Esophagus squamous epithelium (tissue), 5 donors: ENCODE measurements at regions not wholly inside any gene's neighbourhood (a gene's known extent, or its start where the extent isn't known, plus 50 kb on each side); places are given as distances from the start of the nearest gene placed in this dataset.

Source experiments
- DNase-seq: peaks from one replicate; lab custom pipeline; 2025; lab: John Stamatoyannopoulos, UW
- H3K27ac ChIP-seq, 4 donors: fragments of 200-600 bp; sonication (generic); one replicate each; pipeline ENCODE4 v1.5.1; 2016 to 2019; ENCODE audit warnings: mild to moderate bottlenecking in 1 of 4
- H3K27me3 ChIP-seq, 4 donors: fragments of 200-600 bp; sonication (generic); 1 replicate in 3 of 4; 2 replicates in 1 of 4; pipeline versions ENCODE4 v1.5.1 to v1.6.0; 2017 to 2021; ENCODE audit warnings: antibody characterized with exemption in 1 of 4
- H3K36me3 ChIP-seq, 3 donors: fragments of 200-600 bp; sonication (generic); one replicate each; pipeline ENCODE4 v1.5.1; 2016 to 2019
- H3K4me1 ChIP-seq, 3 donors: fragments of 200-600 bp; sonication (generic); one replicate each; pipeline ENCODE4 v1.5.1; 2017 to 2019
- H3K4me3 ChIP-seq, 4 donors: fragments of 200-600 bp; sonication (generic); 1 replicate in 3 of 4; 2 replicates in 1 of 4; pipeline ENCODE4 v1.5.1; 2016 to 2019; ENCODE audit warnings: mild to moderate bottlenecking in 2 of 4, moderate library complexity in 1 of 4
- H3K9me3 ChIP-seq, 3 donors: fragments of 200-600 bp; sonication (generic); one replicate each; pipeline ENCODE4 v1.5.1; 2016 to 2019
- POLR2A ChIP-seq, 4 donors: fragments of 450-650 bp; IDR thresholded peaks; one replicate each; pipeline ENCODE4 v1.6.1; 2017; ENCODE audit warnings: antibody characterized with exemption in 4 of 4, mild to moderate bottlenecking in 4 of 4, moderate library complexity in 3 of 4
- WGBS, 2 donors: methylation state at CpG; one replicate each; pipeline ENCODE4 v1.1.5; 2018; 5-methylcytosine and 5-hydroxymethylcytosine counted together
- intact Hi-C: fragments of 100-400 bp; cut with DNase I; formaldehyde crosslinking; loops from one replicate; pipeline ENCODE4 v1.15.0; 2022
- TF ChIP-seq, protein P1 (sequence below), 6 experiments: fragments of 450-650 bp in 4 of 6; fragments of 200-600 bp in 2 of 6; sonication (generic) in 2 of 6; IDR thresholded peaks; one replicate each; pipeline ENCODE4 v1.5.1; 2016 to 2019; ENCODE audit warnings: antibody characterized with exemption in 6 of 6, mild to moderate bottlenecking in 4 of 6, moderate library complexity in 4 of 6
- donor health status: DM: yes; HTN: yes; CAD: no.

GRCh38 chr4:26028793-26029567 is 115.0 kb downstream of the SMIM20 start:
- TF ChIP-seq, protein P1, sequence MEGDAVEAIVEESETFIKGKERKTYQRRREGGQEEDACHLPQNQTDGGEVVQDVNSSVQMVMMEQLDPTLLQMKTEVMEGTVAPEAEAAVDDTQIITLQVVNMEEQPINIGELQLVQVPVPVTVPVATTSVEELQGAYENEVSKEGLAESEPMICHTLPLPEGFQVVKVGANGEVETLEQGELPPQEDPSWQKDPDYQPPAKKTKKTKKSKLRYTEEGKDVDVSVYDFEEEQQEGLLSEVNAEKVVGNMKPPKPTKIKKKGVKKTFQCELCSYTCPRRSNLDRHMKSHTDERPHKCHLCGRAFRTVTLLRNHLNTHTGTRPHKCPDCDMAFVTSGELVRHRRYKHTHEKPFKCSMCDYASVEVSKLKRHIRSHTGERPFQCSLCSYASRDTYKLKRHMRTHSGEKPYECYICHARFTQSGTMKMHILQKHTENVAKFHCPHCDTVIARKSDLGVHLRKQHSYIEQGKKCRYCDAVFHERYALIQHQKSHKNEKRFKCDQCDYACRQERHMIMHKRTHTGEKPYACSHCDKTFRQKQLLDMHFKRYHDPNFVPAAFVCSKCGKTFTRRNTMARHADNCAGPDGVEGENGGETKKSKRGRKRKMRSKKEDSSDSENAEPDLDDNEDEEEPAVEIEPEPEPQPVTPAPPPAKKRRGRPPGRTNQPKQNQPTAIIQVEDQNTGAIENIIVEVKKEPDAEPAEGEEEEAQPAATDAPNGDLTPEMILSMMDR (IDR thresholded peaks at IDR 0.05) = peak; percentile 45 to 76 (median 64)
- TF ChIP-seq POLR2A (IDR thresholded peaks at IDR 0.05) = no peak
- WGBS, 2 donors = 24 to 44% methylated on average over 12 to 15 of the region's 39 CpGs
- DNase-seq = no peak
- intact Hi-C loops = no loop called here
- H3K4me3 ChIP-seq = peak overlapping the region in 2 of 4 donors; percentile 11 to 52
- peaks cover 0 to 54% (median 0%) of the 10 kb centered on the region in 4 donors for H3K27me3 ChIP-seq
- peaks cover 5 to 41% (median 11%) of the 10 kb centered on the region in 3 donors for H3K4me1 ChIP-seq
- H3K9me3 ChIP-seq = no peaks in the 10 kb centered on the region
- no peaks in the 10 kb centered on the region for H3K36me3 ChIP-seq
- peak overlapping the region in 3 of 4 donors; percentile 71 to 79 (median 76) for H3K27ac ChIP-seq

- no peak for DNase-seq
These were observed 115.6 kb downstream of the SMIM20 start for GRCh38 chr4:26029568-26030131.

GRCh38 chr4:26030260-26030667 is 116.2 kb downstream of the SMIM20 start:
- intact Hi-C loops = no loop called here
- peak overlapping the region in 3 of 4 donors; percentile 16 to 76 (median 71) for H3K27ac ChIP-seq
- WGBS, 2 donors = 42 to 58% methylated on average over 4 to 5 of the region's 5 CpGs
- H3K36me3 ChIP-seq = no peaks in the 10 kb centered on the region
- H3K4me1 ChIP-seq = peaks cover 5 to 41% (median 11%) of the 10 kb centered on the region in 3 donors
- TF ChIP-seq POLR2A (IDR thresholded peaks at IDR 0.05) = no peak
- TF ChIP-seq, protein P1 (IDR thresholded peaks at IDR 0.05) = no peak
- no peak overlapping the region for H3K4me3 ChIP-seq
- H3K9me3 ChIP-seq = no peaks in the 10 kb centered on the region
- no peak for DNase-seq
- peaks cover 0 to 46% (median 0%) of the 10 kb centered on the region in 4 donors for H3K27me3 ChIP-seq

More at GRCh38 chr4:26029568-26030131, 115.6 kb downstream of the SMIM20 start:
- Histone ChIP-seq H3K4me1 (peaks cover 5 to 41% (median 11%) of the 10 kb centered on the region in 3 donors), H3K36me3 (no peaks in the 10 kb centered on the region), H3K4me3 (no peak overlapping the region), H3K9me3 (no peaks in the 10 kb centered on the region), H3K27ac (peak overlapping the region in 3 of 4 donors; percentile 71 to 79 (median 76)), H3K27me3 (peaks cover 0 to 51% (median 0%) of the 10 kb centered on the region in 4 donors)
- intact Hi-C loops = no loop called here
- 72 to 75% methylated on average over 2 to 12 of the region's 18 CpGs for WGBS, 2 donors
- TF ChIP-seq POLR2A (IDR thresholded peaks at IDR 0.05) = no peak
- TF ChIP-seq, protein P1 (IDR thresholded peaks at IDR 0.05) = no peak

DNA sequence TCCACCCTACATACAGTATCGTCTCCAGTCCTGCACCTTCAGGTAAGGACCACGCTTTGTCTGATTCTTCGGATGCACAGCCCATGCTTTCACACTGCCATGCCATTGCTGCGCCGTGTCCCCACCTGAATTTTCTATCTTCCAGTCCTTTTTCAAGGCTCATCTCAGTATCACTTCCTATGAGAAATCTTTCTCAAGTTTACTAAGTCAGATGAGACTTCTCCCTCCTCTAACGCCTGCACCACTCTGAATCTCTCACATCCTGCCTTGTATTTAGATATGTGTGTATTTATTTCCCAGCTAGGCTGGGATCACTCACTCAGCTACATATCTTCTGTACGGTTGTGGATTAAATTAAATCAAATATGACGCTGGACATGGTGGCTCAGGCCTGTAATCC is 116.8 kb downstream of the SMIM20 start:
- no peaks in the 10 kb centered on the region for H3K36me3 ChIP-seq
- TF ChIP-seq, protein P1 (IDR thresholded peaks at IDR 0.05) = no peak
- no peak for TF ChIP-seq POLR2A (IDR thresholded peaks at IDR 0.05)
- WGBS, 2 donors = 75 to 93% methylated on average over 8 of the region's 8 CpGs
- no peak for DNase-seq
- peak overlapping the region in 2 of 4 donors; percentile 76 to 81 for H3K27ac ChIP-seq
- no peak overlapping the region for H3K4me3 ChIP-seq
- peaks cover 0 to 45% (median 0%) of the 10 kb centered on the region in 4 donors for H3K27me3 ChIP-seq
- intact Hi-C loops = no loop called here
- peaks cover 5 to 41% (median 11%) of the 10 kb centered on the region in 3 donors for H3K4me1 ChIP-seq
- H3K9me3 ChIP-seq = no peaks in the 10 kb centered on the region

DNA sequence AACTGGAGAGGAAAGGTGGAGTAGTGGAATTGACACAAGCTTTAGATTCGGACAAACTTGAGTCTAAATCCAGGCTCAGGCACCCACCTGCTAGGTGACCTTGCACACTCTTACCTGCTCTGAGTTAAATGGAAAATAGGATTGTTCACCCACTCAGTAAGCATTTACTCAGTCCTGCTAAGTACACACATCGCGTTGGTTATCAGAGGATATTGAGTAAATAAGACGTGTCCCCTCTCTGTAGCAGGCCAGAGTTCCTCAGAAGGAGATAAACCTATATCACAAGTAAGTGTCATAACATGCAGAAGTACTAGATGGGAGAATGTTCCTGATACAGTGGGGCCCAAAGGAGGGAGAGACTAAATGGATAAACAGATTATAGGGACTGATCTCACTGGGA is 117.7 kb downstream of the SMIM20 start:
- 79 to 91% methylated on average over 4 of the region's 4 CpGs for WGBS, 2 donors
- TF ChIP-seq POLR2A (IDR thresholded peaks at IDR 0.05) = no peak
- TF ChIP-seq, protein P1 (IDR thresholded peaks at IDR 0.05) = no peak

More for the DNA sequence above, 117.7 kb downstream of the SMIM20 start:
- Histone ChIP-seq H3K4me1 (peaks cover 5 to 41% (median 11%) of the 10 kb centered on the region in 3 donors), H3K27ac (peak overlapping the region; percentile 19 to 86 (median 78)), H3K4me3 (no peak overlapping the region), H3K9me3 (no peaks in the 10 kb centered on the region), H3K36me3 (no peaks in the 10 kb centered on the region), H3K27me3 (peaks cover 0 to 42% (median 0%) of the 10 kb centered on the region in 4 donors)
- no peak for DNase-seq
- intact Hi-C loops = no loop called here
